H9 (cell line): ENCODE measurements at regions not wholly inside any gene's neighbourhood (a gene's known extent, or its start where the extent isn't known, plus 50 kb on each side); places are given as distances from the start of the nearest gene placed in this dataset.

Experiments used
- DNase-seq: peaks from one replicate; pipeline ENCODE4 v3.0.0-alpha.2; 2017
- H2AFZ ChIP-seq: one replicate; pipeline ENCODE4 v1.6.1; 2013; ENCODE audit warnings: mild to moderate bottlenecking, low read length, control low read depth, moderate library complexity
- H2AK5ac ChIP-seq: 2 replicates; pipeline ENCODE4 v1.6.1; 2013; ENCODE audit warnings: low read length, control low read depth, mixed read lengths; ENCODE audit not compliant: insufficient read length
- H2BK120ac ChIP-seq: one replicate; pipeline ENCODE4 v1.6.1; 2013; ENCODE audit warnings: low read depth, mild to moderate bottlenecking, low read length, control low read depth, inconsistent platforms; ENCODE audit not compliant: poor library complexity, severe bottlenecking
- H2BK12ac ChIP-seq: 2 replicates; pipeline ENCODE4 v1.6.1; 2013; ENCODE audit warnings: low read length, control low read depth, mixed read lengths, low read depth; ENCODE audit not compliant: insufficient read length
- H2BK15ac ChIP-seq: 2 replicates; pipeline ENCODE4 v1.6.1; 2013; ENCODE audit warnings: low read depth, low read length, control low read depth
- H2BK20ac ChIP-seq: one replicate; pipeline ENCODE4 v1.6.1; 2013; ENCODE audit warnings: low read depth, mild to moderate bottlenecking, low read length, control low read depth, inconsistent platforms; ENCODE audit not compliant: poor library complexity, severe bottlenecking
- H2BK5ac ChIP-seq: 2 replicates; pipeline ENCODE4 v1.6.1; 2013; ENCODE audit warnings: low read length, control low read depth, mixed read lengths; ENCODE audit not compliant: insufficient read length
- H3K14ac ChIP-seq: 2 replicates; pipeline ENCODE4 v1.6.1; 2013; ENCODE audit warnings: low read length, control low read depth; ENCODE audit not compliant: insufficient read depth
- H3K18ac ChIP-seq: 2 replicates; pipeline ENCODE4 v1.6.1; 2013; ENCODE audit warnings: low read depth, mild to moderate bottlenecking, mixed read lengths, low read length, control low read depth; ENCODE audit not compliant: insufficient read length
- H3K23ac ChIP-seq: 2 replicates; pipeline ENCODE4 v1.6.1; 2013; ENCODE audit warnings: low read length, control low read depth, mixed read lengths, low read depth; ENCODE audit not compliant: insufficient read length
- H3K23me2 ChIP-seq: 2 replicates; pipeline ENCODE4 v1.6.1; 2013; ENCODE audit warnings: low read depth, mild to moderate bottlenecking, mixed read lengths, low read length, control low read depth; ENCODE audit not compliant: insufficient read length, poor library complexity, severe bottlenecking
- H3K27ac ChIP-seq: 2 replicates; pipeline ENCODE4 v1.5.1; 2013; ENCODE audit warnings: low read length, control low read depth, mixed read lengths, low read depth; ENCODE audit not compliant: insufficient read length
- H3K27me3 ChIP-seq: 2 replicates; pipeline ENCODE4 v1.6.1; 2013; ENCODE audit warnings: low read length, control low read depth, inconsistent platforms; ENCODE audit not compliant: insufficient read depth
- H3K4ac ChIP-seq: 2 replicates; pipeline ENCODE4 v1.6.1; 2013; ENCODE audit warnings: low read depth, mild to moderate bottlenecking, control low read depth, inconsistent platforms, low read length, moderate library complexity
- H3K4me1 ChIP-seq: 2 replicates; pipeline ENCODE4 v1.6.1; 2013; ENCODE audit warnings: low read length, control low read depth, inconsistent platforms; ENCODE audit not compliant: insufficient read depth
- H3K4me2 ChIP-seq: 2 replicates; pipeline ENCODE4 v1.6.1; 2013; ENCODE audit warnings: low read length, control low read depth, mixed read lengths; ENCODE audit not compliant: insufficient read length, insufficient read depth
- H3K56ac ChIP-seq: 2 replicates; pipeline ENCODE4 v1.6.1; 2013; ENCODE audit warnings: low read depth, mild to moderate bottlenecking, mixed read lengths, low read length, control low read depth; ENCODE audit not compliant: insufficient read length
- H3K79me1 ChIP-seq: 2 replicates; pipeline ENCODE4 v1.6.1; 2013; ENCODE audit warnings: low read depth, mild to moderate bottlenecking, moderate library complexity, low read length, control low read depth, inconsistent platforms; ENCODE audit not compliant: insufficient read depth, poor library complexity, severe bottlenecking
- H3K79me2 ChIP-seq: 2 replicates; pipeline ENCODE4 v1.6.1; 2013; ENCODE audit warnings: low read length, control low read depth, inconsistent platforms; ENCODE audit not compliant: insufficient read depth
- H3K9ac ChIP-seq: 2 replicates; pipeline ENCODE4 v1.6.1; 2013; ENCODE audit warnings: low read length, control low read depth, mixed read lengths; ENCODE audit not compliant: insufficient read length; ENCODE audit errors: extremely low read depth
- H3K9me3 ChIP-seq: one replicate; pipeline ENCODE4 v1.6.1; 2013; ENCODE audit warnings: low read depth, low read length, inconsistent platforms; ENCODE audit not compliant: control insufficient read depth
- H3T11ph ChIP-seq: one replicate; pipeline ENCODE4 v1.6.1; 2013; ENCODE audit warnings: mild to moderate bottlenecking, low read length, control low read depth, inconsistent platforms
- H4K20me1 ChIP-seq: one replicate; pipeline ENCODE4 v1.6.1; 2013; ENCODE audit not compliant: control insufficient read depth, insufficient read length, insufficient read depth
- H4K5ac ChIP-seq: 2 replicates; pipeline ENCODE4 v1.6.1; 2013; ENCODE audit warnings: low read depth, mild to moderate bottlenecking, mixed read lengths, low read length, control low read depth; ENCODE audit not compliant: insufficient read length
- H4K8ac ChIP-seq: replicated peaks from 2 replicates; pipeline ENCODE4 v1.6.1; 2013; ENCODE audit warnings: low read length, control low read depth, mixed read lengths, low read depth; ENCODE audit not compliant: insufficient read length
- H4K91ac ChIP-seq: 2 replicates; pipeline ENCODE4 v1.6.1; 2013; ENCODE audit warnings: low read depth, mild to moderate bottlenecking, moderate library complexity, mixed read lengths, low read length, control low read depth; ENCODE audit not compliant: insufficient read length
- H3K27ac Mint-ChIP-seq, 3 experiments: 2 replicates in 2 of 3; 3 replicates in 1 of 3; pipeline ENCODE4 v1.8.0; 2020 to 2021; ENCODE audit warnings: mixed read lengths in 3 of 3, mild to moderate bottlenecking in 1 of 3, moderate library complexity in 1 of 3
- H3K27me3 Mint-ChIP-seq: 2 replicates; pipeline ENCODE4 v1.8.0; 2021; ENCODE audit warnings: low read depth, mild to moderate bottlenecking, moderate library complexity, mixed read lengths
- H3K36me3 Mint-ChIP-seq, 3 experiments: 2 replicates in 2 of 3; 3 replicates in 1 of 3; pipeline ENCODE4 v1.8.0; 2020 to 2021; ENCODE audit warnings: low read depth in 3 of 3, mixed read lengths in 3 of 3; ENCODE audit not compliant: insufficient read depth in 1 of 3
- H3K4me1 Mint-ChIP-seq, 2 experiments: 2 replicates each; pipeline ENCODE4 v1.8.0; 2020; ENCODE audit warnings: mixed read lengths in 2 of 2
- H3K4me3 Mint-ChIP-seq, 2 experiments: 2 replicates in 1 of 2; 3 replicates in 1 of 2; pipeline ENCODE4 v1.8.0; 2020 to 2021; ENCODE audit warnings: mild to moderate bottlenecking in 2 of 2, mixed read lengths in 2 of 2, moderate library complexity in 1 of 2
- H3K9me3 Mint-ChIP-seq, 2 experiments: 2 replicates in 1 of 2; 3 replicates in 1 of 2; pipeline ENCODE4 v1.8.0; 2020; ENCODE audit warnings: mild to moderate bottlenecking in 2 of 2, mixed read lengths in 2 of 2, moderate library complexity in 1 of 2
- WGBS: extraction: QIAGEN DNeasy Blood & Tissue Kit; methylation state at CpG from one replicate; pipeline ENCODE4 v1.1.7; 2013; ENCODE audit warnings: missing lambda C conversion rate, low lambda C conversion rate, mixed read lengths; ENCODE audit not compliant: insufficient read length; ENCODE audit errors: extremely low coverage; 5-methylcytosine and 5-hydroxymethylcytosine counted together
- TF ChIP-seq, protein P1 (sequence below): fragments of 200-600 bp; sonication (generic); conservative IDR thresholded peaks from 3 replicates; pipeline ENCODE4 v1.8.0; 2021; ENCODE audit warnings: antibody characterized with exemption, mild to moderate bottlenecking

DNA sequence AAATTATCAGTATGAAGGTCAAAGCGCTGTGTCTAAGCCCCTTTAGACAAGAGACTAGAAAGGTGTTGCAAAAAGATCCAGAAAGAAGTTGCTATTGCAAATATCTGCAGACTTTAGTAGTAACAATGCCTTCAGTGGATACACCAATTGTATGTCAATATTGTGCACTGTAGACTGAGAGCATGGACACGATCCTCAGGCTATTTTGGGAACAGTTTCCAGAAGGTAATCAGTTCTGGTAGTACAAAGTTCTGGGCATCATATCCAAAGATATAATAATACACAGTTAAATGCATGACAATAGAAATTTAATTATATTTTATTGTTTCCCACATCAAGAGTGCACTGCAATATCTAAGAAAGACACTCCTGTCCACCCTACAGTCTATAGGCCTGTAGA is 84.1 kb upstream of the LUZP2 start:
- Histone ChIP-seq H2BK120ac (no peak overlapping the region), H4K20me1 (no peaks in the 10 kb centered on the region), H3K9ac (no peak overlapping the region), H3K4me1 (no peaks in the 10 kb centered on the region), H2BK15ac (no peak overlapping the region), H3K79me2 (no peaks in the 10 kb centered on the region), H3K14ac (no peak overlapping the region), H3K27ac (no peak overlapping the region), H2AK5ac (no peak overlapping the region), H3K27me3 (no peaks in the 10 kb centered on the region), H3K9me3 (no peaks in the 10 kb centered on the region), H3K4me2 (no peak overlapping the region), H2BK5ac (no peak overlapping the region), H2BK20ac (no peak overlapping the region), H4K5ac (no peak overlapping the region), H3K23ac (no peak overlapping the region), H4K91ac (no peak overlapping the region), H3K23me2 (no peaks in the 10 kb centered on the region), H3K18ac (no peak overlapping the region), H3T11ph (no peak overlapping the region), H2AFZ (no peak overlapping the region), H3K4ac (no peak overlapping the region), H4K8ac (no peak overlapping the region), H3K79me1 (no peaks in the 10 kb centered on the region), H3K56ac (no peak overlapping the region), H2BK12ac (no peak overlapping the region)
- DNase-seq, result no peak
- TF ChIP-seq, protein P1, sequence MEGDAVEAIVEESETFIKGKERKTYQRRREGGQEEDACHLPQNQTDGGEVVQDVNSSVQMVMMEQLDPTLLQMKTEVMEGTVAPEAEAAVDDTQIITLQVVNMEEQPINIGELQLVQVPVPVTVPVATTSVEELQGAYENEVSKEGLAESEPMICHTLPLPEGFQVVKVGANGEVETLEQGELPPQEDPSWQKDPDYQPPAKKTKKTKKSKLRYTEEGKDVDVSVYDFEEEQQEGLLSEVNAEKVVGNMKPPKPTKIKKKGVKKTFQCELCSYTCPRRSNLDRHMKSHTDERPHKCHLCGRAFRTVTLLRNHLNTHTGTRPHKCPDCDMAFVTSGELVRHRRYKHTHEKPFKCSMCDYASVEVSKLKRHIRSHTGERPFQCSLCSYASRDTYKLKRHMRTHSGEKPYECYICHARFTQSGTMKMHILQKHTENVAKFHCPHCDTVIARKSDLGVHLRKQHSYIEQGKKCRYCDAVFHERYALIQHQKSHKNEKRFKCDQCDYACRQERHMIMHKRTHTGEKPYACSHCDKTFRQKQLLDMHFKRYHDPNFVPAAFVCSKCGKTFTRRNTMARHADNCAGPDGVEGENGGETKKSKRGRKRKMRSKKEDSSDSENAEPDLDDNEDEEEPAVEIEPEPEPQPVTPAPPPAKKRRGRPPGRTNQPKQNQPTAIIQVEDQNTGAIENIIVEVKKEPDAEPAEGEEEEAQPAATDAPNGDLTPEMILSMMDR, result no peak
- H3K27ac Mint-ChIP-seq, result no peak overlapping the region
- H3K4me1 Mint-ChIP-seq, result peaks cover 0 to 2% of the 10 kb centered on the region in 2 experiments; a peak in 1 of 4 replicates
- no peak overlapping the region for H3K4me3 Mint-ChIP-seq
- peaks cover 3% of the 10 kb centered on the region in 2 experiments; a peak in 3 of 5 replicates for H3K9me3 Mint-ChIP-seq
- no CpG with 5 or more reads among the region's 2 CpGs for WGBS
- H3K27me3 Mint-ChIP-seq, result no peaks in the 10 kb centered on the region
- H3K36me3 Mint-ChIP-seq, result peaks cover 2 to 5% (median 4%) of the 10 kb centered on the region in 3 experiments; a peak in 5 of 7 replicates
